HEK293 (cell line): ENCODE measurements at regions not wholly inside any gene's neighbourhood (a gene's known extent, or its start where the extent isn't known, plus 50 kb on each side); places are given as distances from the start of the nearest gene placed in this dataset.

ENCODE experiments used
- GLI4 ChIP-seq: fragments of 450-650 bp; formaldehyde crosslinking; IDR thresholded peaks from 2 replicates; pipeline ENCODE4 v1.5.1; 2016; ENCODE audit warnings: missing biosample characterization, missing genetic modification characterization
- ZNF10 ChIP-seq: fragments of 450-650 bp; formaldehyde crosslinking; IDR thresholded peaks from 2 replicates; pipeline ENCODE4 v1.5.1; 2017; ENCODE audit warnings: missing biosample characterization, missing genetic modification characterization
- ZNF311 ChIP-seq: fragments of 450-650 bp; formaldehyde crosslinking; IDR thresholded peaks from 2 replicates; pipeline ENCODE4 v1.5.1; 2017; ENCODE audit warnings: missing biosample characterization, missing genetic modification characterization, borderline replicate concordance
- ZNF610 ChIP-seq: fragments of 450-650 bp; formaldehyde crosslinking; IDR thresholded peaks from 2 replicates; pipeline ENCODE4 v1.5.1; 2016; ENCODE audit warnings: missing biosample characterization, missing genetic modification characterization, borderline replicate concordance
- ZNF626 ChIP-seq: fragments of 450-650 bp; sonication (Bioruptor Pico); formaldehyde crosslinking; IDR thresholded peaks from 2 replicates; pipeline ENCODE4 v1.5.1; 2018; ENCODE audit warnings: missing biosample characterization, missing genetic modification characterization, inconsistent platforms
- ZNF776 ChIP-seq: fragments of 450-650 bp; formaldehyde crosslinking; IDR thresholded peaks from 2 replicates; pipeline ENCODE4 v1.5.0; 2017; ENCODE audit warnings: missing biosample characterization, missing genetic modification characterization, borderline replicate concordance
- TF ChIP-seq, protein P1 (sequence below): fragments of 450-650 bp; formaldehyde crosslinking; IDR thresholded peaks from 2 replicates; pipeline ENCODE4 v1.5.1; 2016; ENCODE audit warnings: missing biosample characterization, missing genetic modification characterization

DNA sequence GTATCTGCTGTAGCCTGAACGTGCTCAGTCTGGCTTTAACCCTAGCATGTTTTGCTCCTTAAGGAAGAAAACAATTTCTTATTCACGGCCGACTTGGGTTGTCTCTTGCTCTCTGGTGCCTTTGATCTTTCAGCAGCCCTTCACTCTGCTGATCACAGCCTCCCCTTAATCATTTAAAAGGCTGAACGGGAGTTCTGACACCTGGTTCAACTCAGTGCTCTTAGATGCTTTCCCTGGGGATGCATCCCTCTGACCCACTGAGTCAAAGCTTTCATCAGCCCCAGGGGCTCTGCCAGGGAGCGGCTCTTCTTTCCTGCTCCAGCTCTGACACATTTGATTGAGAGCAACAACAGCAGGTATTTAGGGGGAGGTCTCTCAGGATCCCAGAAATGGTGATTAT lies 79.0 kb upstream of the FYN start:
- TF ChIP-seq, protein P1, sequence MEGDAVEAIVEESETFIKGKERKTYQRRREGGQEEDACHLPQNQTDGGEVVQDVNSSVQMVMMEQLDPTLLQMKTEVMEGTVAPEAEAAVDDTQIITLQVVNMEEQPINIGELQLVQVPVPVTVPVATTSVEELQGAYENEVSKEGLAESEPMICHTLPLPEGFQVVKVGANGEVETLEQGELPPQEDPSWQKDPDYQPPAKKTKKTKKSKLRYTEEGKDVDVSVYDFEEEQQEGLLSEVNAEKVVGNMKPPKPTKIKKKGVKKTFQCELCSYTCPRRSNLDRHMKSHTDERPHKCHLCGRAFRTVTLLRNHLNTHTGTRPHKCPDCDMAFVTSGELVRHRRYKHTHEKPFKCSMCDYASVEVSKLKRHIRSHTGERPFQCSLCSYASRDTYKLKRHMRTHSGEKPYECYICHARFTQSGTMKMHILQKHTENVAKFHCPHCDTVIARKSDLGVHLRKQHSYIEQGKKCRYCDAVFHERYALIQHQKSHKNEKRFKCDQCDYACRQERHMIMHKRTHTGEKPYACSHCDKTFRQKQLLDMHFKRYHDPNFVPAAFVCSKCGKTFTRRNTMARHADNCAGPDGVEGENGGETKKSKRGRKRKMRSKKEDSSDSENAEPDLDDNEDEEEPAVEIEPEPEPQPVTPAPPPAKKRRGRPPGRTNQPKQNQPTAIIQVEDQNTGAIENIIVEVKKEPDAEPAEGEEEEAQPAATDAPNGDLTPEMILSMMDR, result no peak
- TF ChIP-seq ZNF10 (tag by site-specific recombination) (no peak), ZNF776 (tag by site-specific recombination) (no peak), ZNF610 (tag by site-specific recombination) (no peak), ZNF311 (tag by site-specific recombination) (no peak), ZNF626 (tag by site-specific recombination) (no peak), GLI4 (no peak)
